Fibroblast of pulmonary artery (primary cell): ENCODE measurements at regions not wholly inside any gene's neighbourhood (a gene's known extent, or its start where the extent isn't known, plus 50 kb on each side); places are given as distances from the start of the nearest gene placed in this dataset.

Experiments used
- DNase-seq: peaks from one replicate; pipeline ENCODE4 v3.0.0-alpha.2; 2010; ENCODE audit warnings: low read depth
- H3K4me3 ChIP-seq: replicated peaks from 2 replicates; pipeline ENCODE4 v1.5.1; 2011; ENCODE audit warnings: low read depth, mild to moderate bottlenecking, control low read depth, low read length, moderate library complexity
- CTCF ChIP-seq: IDR thresholded peaks from 2 replicates; pipeline ENCODE4 v1.5.1; 2011; ENCODE audit warnings: mild to moderate bottlenecking, control low read depth, low read length, inconsistent platforms; ENCODE audit errors: missing control alignments

DNA sequence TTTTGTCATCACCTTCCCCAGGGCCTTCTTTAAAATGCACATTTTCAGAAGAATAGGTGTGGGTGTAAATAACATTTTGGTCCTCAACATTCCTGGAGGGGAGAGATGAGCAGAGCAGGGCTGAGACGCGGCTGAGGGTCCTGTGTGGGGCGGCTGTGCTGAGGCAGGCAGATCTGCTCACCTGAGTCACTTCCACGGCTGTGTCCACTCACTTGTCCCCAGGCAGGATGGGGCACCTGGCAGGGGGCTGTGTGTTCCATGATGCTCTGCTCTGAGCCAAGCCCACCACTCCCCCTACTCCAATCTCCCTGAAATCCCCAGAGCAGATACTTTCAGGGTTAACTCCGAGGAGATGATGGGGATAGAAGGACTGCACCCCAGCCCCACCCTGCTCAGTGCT lies 93.8 kb downstream of the GLRX3 start:
- H3K4me3 ChIP-seq = no peak overlapping the region
- DNase-seq = no peak
- no peak for TF ChIP-seq CTCF

DNA sequence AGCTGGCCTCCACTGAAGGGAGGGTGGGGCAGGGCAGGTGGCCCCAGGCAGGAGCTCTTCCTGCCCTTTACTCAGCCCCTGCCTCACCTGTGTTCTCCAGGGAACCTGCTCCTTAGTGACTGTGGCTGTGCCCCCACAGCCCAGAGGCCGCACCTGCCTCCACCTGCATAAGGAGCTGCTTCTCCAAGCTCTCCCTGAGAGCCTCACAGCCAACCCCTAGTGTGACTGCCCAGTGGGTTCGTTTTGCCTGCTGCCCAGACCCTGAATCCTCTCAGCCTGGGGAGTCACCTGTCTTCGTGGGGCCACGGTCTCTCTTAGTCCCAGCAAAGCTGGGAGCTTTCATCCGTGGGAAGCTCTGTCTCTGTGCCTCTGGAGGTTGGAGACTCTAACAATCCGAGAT lies 94.4 kb downstream of the GLRX3 start:
- H3K4me3 ChIP-seq = no peak overlapping the region
- DNase-seq = no peak
- no peak for TF ChIP-seq CTCF

- H3K4me3 ChIP-seq = no peak overlapping the region
- TF ChIP-seq CTCF = no peak
- no peak for DNase-seq
These were observed 95.1 kb downstream of the GLRX3 start for GRCh38 chr10:130231251-130231741.

GRCh38 chr10:130232166-130233034 lies 96.2 kb downstream of the GLRX3 start:
- DNase-seq = no peak
- no peak for TF ChIP-seq CTCF
- H3K4me3 ChIP-seq = no peak overlapping the region

- no peak overlapping the region for H3K4me3 ChIP-seq
- DNase-seq = no peak
- TF ChIP-seq CTCF = no peak
These were observed 96.8 kb downstream of the GLRX3 start for GRCh38 chr10:130233035-130233360.

GRCh38 chr10:130233426-130233825 lies 97.2 kb downstream of the GLRX3 start:
- no peak for TF ChIP-seq CTCF
- no peak for DNase-seq

More at GRCh38 chr10:130233426-130233825, 97.2 kb downstream of the GLRX3 start:
- no peak overlapping the region for H3K4me3 ChIP-seq
